CD4-positive, alpha-beta memory T cell (primary cell): ENCODE measurements at regions not wholly inside any gene's neighbourhood (a gene's known extent, or its start where the extent isn't known, plus 50 kb on each side); places are given as distances from the start of the nearest gene placed in this dataset.

Experiments
- CTCF ChIA-PET: fragments of 350-600 bp; sonication (Branson Sonifier 250); formaldehyde crosslinking; loops from one replicate; lab custom pipeline; 2021; ENCODE audit warnings: inconsistent platforms; ENCODE audit not compliant: partially characterized antibody; lab: Charles Lee
- POLR2A ChIA-PET: fragments of 350-600 bp; sonication (Branson Sonifier 250); formaldehyde crosslinking; loops from one replicate; lab custom pipeline; 2021; ENCODE audit not compliant: partially characterized antibody; lab: Charles Lee
- DNase-seq, 5 donors: peaks; one replicate each; pipeline versions ENCODE4 v3.0.0 to v3.0.0-alpha.2; 2020 to 2022; ENCODE audit warnings: mixed read lengths in 1 of 5
- H3K27ac ChIP-seq: one replicate; pipeline ENCODE4 v1.7.0; 2013; ENCODE audit warnings: low read depth, low read length
- H3K27me3 ChIP-seq: 2 replicates; pipeline ENCODE4 v1.7.0; 2013; ENCODE audit warnings: mild to moderate bottlenecking, low read length, moderate library complexity; ENCODE audit not compliant: insufficient read depth
- H3K36me3 ChIP-seq: 2 replicates; pipeline ENCODE4 v1.7.0; 2013; ENCODE audit warnings: mild to moderate bottlenecking, low read length, moderate library complexity; ENCODE audit not compliant: insufficient read depth
- H3K4me1 ChIP-seq: 2 replicates; pipeline ENCODE4 v1.7.0; 2013; ENCODE audit warnings: mild to moderate bottlenecking, low read length, moderate library complexity; ENCODE audit not compliant: insufficient read depth
- H3K4me3 ChIP-seq, 2 donors: one replicate each; pipeline ENCODE4 v1.7.0; 2013; ENCODE audit warnings: low read length in 2 of 2, mild to moderate bottlenecking in 1 of 2
- H3K9me3 ChIP-seq, 2 donors: one replicate each; pipeline ENCODE4 v1.7.0; 2013; ENCODE audit warnings: low read length in 2 of 2, control low read depth in 1 of 2; ENCODE audit not compliant: control insufficient read depth in 1 of 2
- H3K27ac Mint-ChIP-seq, 7 donors: one replicate each; pipeline ENCODE4 v1.8.0; 2020 to 2021; ENCODE audit warnings: mixed read lengths in 7 of 7, mild to moderate bottlenecking in 6 of 7, inconsistent platforms in 3 of 7, moderate library complexity in 3 of 7
- H3K27me3 Mint-ChIP-seq, 2 donors: one replicate each; pipeline ENCODE4 v1.8.0; 2020 to 2021; ENCODE audit warnings: mixed read lengths in 2 of 2
- H3K36me3 Mint-ChIP-seq, 2 donors: one replicate each; pipeline ENCODE4 v1.8.0; 2020 to 2021; ENCODE audit warnings: mixed read lengths in 2 of 2, inconsistent platforms in 1 of 2, mild to moderate bottlenecking in 1 of 2
- H3K4me1 Mint-ChIP-seq, 4 donors: one replicate each; pipeline ENCODE4 v1.8.0; 2020 to 2021; ENCODE audit warnings: mixed read lengths in 4 of 4, mild to moderate bottlenecking in 1 of 4
- H3K4me3 Mint-ChIP-seq, 8 donors: one replicate each; pipeline ENCODE4 v1.8.0; 2020 to 2021; ENCODE audit warnings: mixed read lengths in 8 of 8, mild to moderate bottlenecking in 7 of 8, moderate library complexity in 6 of 8, inconsistent platforms in 3 of 8
- H3K9me3 Mint-ChIP-seq, 8 donors: one replicate each; pipeline ENCODE4 v1.8.0; 2020 to 2021; ENCODE audit warnings: mixed read lengths in 8 of 8, mild to moderate bottlenecking in 5 of 8, inconsistent platforms in 3 of 8, moderate library complexity in 1 of 8
- intact Hi-C: fragments of 100-400 bp; cut with micrococcal nuclease; formaldehyde crosslinking; loops from one replicate; pipeline ENCODE4 v1.15.1; 2023

GRCh38 chr11:8789864-8790263, 107.3 kb downstream of the RPL27A start:
- Mint-ChIP-seq H3K4me3 (no peak overlapping the region), H3K4me1 (no peaks in the 10 kb centered on the region)
- intact Hi-C loops = no loop called here

GRCh38 chr11:8790968-8791367, 108.4 kb downstream of the RPL27A start:
- intact Hi-C loops = no loop called here
- ChIA-PET POLR2A (no interaction called here), CTCF (no interaction called here)
- H3K4me1 Mint-ChIP-seq = no peaks in the 10 kb centered on the region
- Histone ChIP-seq H3K27me3 (no peaks in the 10 kb centered on the region), H3K9me3 (no peaks in the 10 kb centered on the region), H3K4me1 (no peaks in the 10 kb centered on the region), H3K36me3 (no peaks in the 10 kb centered on the region), H3K4me3 (no peak overlapping the region), H3K27ac (no peak overlapping the region)
- peaks cover 0 to 1% of the 10 kb centered on the region in 2 donors for H3K27me3 Mint-ChIP-seq
- no peak overlapping the region for H3K4me3 Mint-ChIP-seq
- no peak overlapping the region for H3K27ac Mint-ChIP-seq
- no peak for DNase-seq
- no peaks in the 10 kb centered on the region for H3K36me3 Mint-ChIP-seq
- no peaks in the 10 kb centered on the region for H3K9me3 Mint-ChIP-seq

More at GRCh38 chr11:8789864-8790263, 107.3 kb downstream of the RPL27A start:
- Histone ChIP-seq H3K36me3 (no peaks in the 10 kb centered on the region), H3K27me3 (no peaks in the 10 kb centered on the region), H3K4me1 (no peaks in the 10 kb centered on the region), H3K9me3 (no peaks in the 10 kb centered on the region), H3K4me3 (no peak overlapping the region), H3K27ac (no peak overlapping the region)
- no peak for DNase-seq
- no peaks in the 10 kb centered on the region for H3K36me3 Mint-ChIP-seq
- CTCF ChIA-PET = no interaction called here
- H3K27ac Mint-ChIP-seq = no peak overlapping the region
- no peaks in the 10 kb centered on the region for H3K9me3 Mint-ChIP-seq
- POLR2A ChIA-PET = no interaction called here
- H3K27me3 Mint-ChIP-seq = peaks cover 0 to 1% of the 10 kb centered on the region in 2 donors

GRCh38 chr11:8792710-8793109, 110.1 kb downstream of the RPL27A start:
- no peaks in the 10 kb centered on the region for H3K9me3 ChIP-seq
- Mint-ChIP-seq H3K4me1 (no peaks in the 10 kb centered on the region), H3K9me3 (no peaks in the 10 kb centered on the region), H3K27ac (no peak overlapping the region), H3K4me3 (no peak overlapping the region), H3K36me3 (no peaks in the 10 kb centered on the region), H3K27me3 (peaks cover 0 to 2% of the 10 kb centered on the region in 2 donors)
- H3K4me1 ChIP-seq = no peaks in the 10 kb centered on the region
- H3K27ac ChIP-seq = no peak overlapping the region
- ChIA-PET CTCF (no interaction called here), POLR2A (no interaction called here)
- H3K4me3 ChIP-seq = no peak overlapping the region
- no peaks in the 10 kb centered on the region for H3K36me3 ChIP-seq
- intact Hi-C loops = no loop called here
- no peaks in the 10 kb centered on the region for H3K27me3 ChIP-seq
- DNase-seq = no peak

GRCh38 chr11:8793114-8793777, 110.7 kb downstream of the RPL27A start:
- Mint-ChIP-seq H3K36me3 (no peaks in the 10 kb centered on the region), H3K4me1 (no peaks in the 10 kb centered on the region), H3K27ac (no peak overlapping the region), H3K9me3 (no peaks in the 10 kb centered on the region), H3K4me3 (no peak overlapping the region), H3K27me3 (peaks cover 0 to 6% of the 10 kb centered on the region in 2 donors)
- no peaks in the 10 kb centered on the region for H3K9me3 ChIP-seq
- no peak overlapping the region for H3K27ac ChIP-seq
- no peaks in the 10 kb centered on the region for H3K4me1 ChIP-seq
- no peak for DNase-seq
- H3K36me3 ChIP-seq = no peaks in the 10 kb centered on the region
- H3K4me3 ChIP-seq = no peak overlapping the region
- POLR2A ChIA-PET = no interaction called here
- intact Hi-C loops = no loop called here
- no peaks in the 10 kb centered on the region for H3K27me3 ChIP-seq
- CTCF ChIA-PET = no interaction called here

GRCh38 chr11:8794126-8794525, 111.5 kb downstream of the RPL27A start:
- DNase-seq = no peak
- H3K27me3 ChIP-seq = no peaks in the 10 kb centered on the region
- H3K4me3 Mint-ChIP-seq = no peak overlapping the region
- no peak overlapping the region for H3K4me3 ChIP-seq
- H3K27ac ChIP-seq = no peak overlapping the region
- H3K27me3 Mint-ChIP-seq = peaks cover 0 to 9% of the 10 kb centered on the region in 2 donors
- no peaks in the 10 kb centered on the region for H3K4me1 Mint-ChIP-seq
- no peak overlapping the region for H3K27ac Mint-ChIP-seq
- no peaks in the 10 kb centered on the region for H3K4me1 ChIP-seq
- no peaks in the 10 kb centered on the region for H3K36me3 Mint-ChIP-seq
- CTCF ChIA-PET = no interaction called here
- intact Hi-C loops = no loop called here
- H3K36me3 ChIP-seq = no peaks in the 10 kb centered on the region
- H3K9me3 ChIP-seq = no peaks in the 10 kb centered on the region
- no peaks in the 10 kb centered on the region for H3K9me3 Mint-ChIP-seq
- POLR2A ChIA-PET = no interaction called here

GRCh38 chr11:8794677-8795103, 112.1 kb downstream of the RPL27A start:
- Histone ChIP-seq H3K4me1 (no peaks in the 10 kb centered on the region), H3K9me3 (no peaks in the 10 kb centered on the region), H3K4me3 (no peak overlapping the region), H3K36me3 (no peaks in the 10 kb centered on the region), H3K27ac (no peak overlapping the region), H3K27me3 (no peaks in the 10 kb centered on the region)
- Mint-ChIP-seq H3K27me3 (peaks cover 0 to 9% of the 10 kb centered on the region in 2 donors), H3K27ac (no peak overlapping the region), H3K36me3 (no peaks in the 10 kb centered on the region), H3K4me3 (no peak overlapping the region), H3K9me3 (no peaks in the 10 kb centered on the region), H3K4me1 (no peaks in the 10 kb centered on the region)
- DNase-seq = no peak
- ChIA-PET POLR2A (no interaction called here), CTCF (no interaction called here)
- intact Hi-C loops = no loop called here

GRCh38 chr11:8796941-8797340, 114.0 kb upstream of the AKIP1 start:
- Mint-ChIP-seq H3K4me3 (no peak overlapping the region), H3K27ac (no peak overlapping the region), H3K27me3 (peaks cover 0 to 9% of the 10 kb centered on the region in 2 donors), H3K9me3 (no peaks in the 10 kb centered on the region), H3K4me1 (no peaks in the 10 kb centered on the region), H3K36me3 (no peaks in the 10 kb centered on the region)
- Histone ChIP-seq H3K27ac (no peak overlapping the region), H3K9me3 (no peaks in the 10 kb centered on the region), H3K4me3 (no peak overlapping the region), H3K27me3 (no peaks in the 10 kb centered on the region), H3K4me1 (no peaks in the 10 kb centered on the region), H3K36me3 (no peaks in the 10 kb centered on the region)
- DNase-seq = no peak
- intact Hi-C loops = no loop called here
- CTCF ChIA-PET = interaction anchor here (1.5 kb wide), 1 partner anchor 22 kb away, joined by 3 read pairs; no protein-coding TSS in a partner anchor
- POLR2A ChIA-PET = no interaction called here
